Hematopoietic multipotent progenitor cell treated with erythropoietin and hydrocortisone succinate and interleukin-3 and kit ligand, for 8 days (in vitro differentiated cells): ENCODE measurements at regions not wholly inside any gene's neighbourhood (a gene's known extent, or its start where the extent isn't known, plus 50 kb on each side); places are given as distances from the start of the nearest gene placed in this dataset.
"Not testable (repeated sequence)": the region's sequence is repeated elsewhere in the genome, so short reads cannot be mapped to it uniquely, and the experiment has no call there.

Experiments used
- DNase-seq: peaks from one replicate; pipeline ENCODE4 v3.0.0-alpha.2; 2015

DNA sequence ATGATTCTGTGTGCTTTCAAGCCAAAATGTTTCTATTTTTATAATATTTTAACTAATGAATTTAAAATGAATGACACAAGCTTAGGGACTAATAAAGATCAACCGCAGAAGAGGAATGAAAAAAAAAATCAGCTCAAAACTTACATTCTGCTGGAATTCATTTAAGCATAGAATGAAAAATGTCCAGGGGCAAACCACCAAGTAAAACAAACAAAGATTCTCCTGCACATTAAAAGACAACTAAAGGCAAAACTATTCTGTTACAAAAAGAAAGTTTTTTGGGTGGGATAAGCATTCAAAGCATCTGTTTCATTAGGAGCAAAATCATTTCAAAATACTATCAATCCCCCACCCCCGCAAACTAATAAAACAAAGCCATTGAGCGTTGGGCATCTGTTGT, 99.3 kb upstream of the SOX11 start:
- DNase-seq: no peak

GRCh38 chr2:5594249-5594695, 97.9 kb upstream of the SOX11 start:
- DNase-seq: no peak

- no peak for DNase-seq
Measured at GRCh38 chr2:5596868-5597267, 95.3 kb upstream of the SOX11 start.

DNA sequence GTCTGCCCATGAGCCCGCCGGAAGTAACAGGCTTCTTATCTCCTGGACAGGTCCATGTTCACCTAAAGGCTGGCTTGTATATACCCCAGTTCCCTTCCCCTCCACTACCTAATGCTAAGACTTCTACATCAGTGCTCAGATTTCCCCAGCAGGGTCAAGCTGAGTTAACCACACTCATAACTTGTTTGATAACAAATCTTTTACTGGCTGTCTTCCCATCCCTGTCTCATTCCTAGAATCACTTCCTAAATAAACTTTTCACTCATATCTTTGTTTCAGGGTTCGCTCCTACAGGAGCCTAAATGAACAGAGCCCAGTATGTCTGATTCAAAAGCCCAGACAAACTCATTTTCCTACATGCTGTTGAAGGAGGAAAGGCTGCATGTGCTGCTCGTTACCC, 94.0 kb upstream of the SOX11 start:
- DNase-seq: no peak

DNA sequence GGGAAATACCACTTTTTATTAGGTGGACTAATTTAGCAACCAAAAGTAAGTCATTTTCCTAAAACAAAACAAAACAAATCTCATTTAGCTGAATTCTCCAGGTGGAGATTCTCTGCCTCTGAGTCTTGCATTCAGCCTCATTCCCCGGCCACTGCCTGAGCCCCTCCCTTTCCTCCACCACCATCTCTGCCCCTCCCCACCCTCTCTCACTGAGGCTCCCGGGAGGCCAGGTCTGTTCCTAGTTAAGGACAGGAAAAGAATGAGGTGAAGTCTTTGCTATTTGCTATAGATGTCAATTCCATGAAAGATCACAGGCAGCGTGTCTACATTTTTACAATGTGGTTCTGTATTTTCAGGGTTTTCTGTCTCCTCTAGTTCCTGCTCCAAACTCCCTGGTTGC, 83.0 kb upstream of the SOX11 start:
- DNase-seq: no peak

GRCh38 chr2:5612666-5613065, 79.5 kb upstream of the SOX11 start:
- DNase-seq: no peak

DNA sequence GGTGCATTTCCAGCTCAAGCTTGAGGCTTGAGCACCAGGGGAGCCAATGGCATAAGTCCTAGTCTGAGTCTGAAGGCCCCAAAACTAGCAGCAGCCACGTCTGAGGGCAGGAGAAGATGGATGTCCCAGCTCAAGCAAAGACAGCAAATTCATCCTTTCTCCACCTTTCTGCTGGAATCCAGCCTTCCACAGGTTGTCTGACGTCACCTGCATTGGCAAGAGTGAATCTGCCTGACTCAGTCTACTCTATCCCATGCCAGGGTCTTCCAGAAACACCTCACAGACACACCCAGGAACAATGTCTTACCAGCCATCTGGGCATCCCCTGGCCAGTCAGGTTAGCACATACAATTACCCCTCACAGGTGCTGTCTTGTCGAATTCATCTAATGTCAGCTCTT, 76.2 kb upstream of the SOX11 start:
- DNase-seq: no peak

- DNase-seq: no peak
Measured at GRCh38 chr2:5617358-5617757, 74.8 kb upstream of the SOX11 start.

DNA sequence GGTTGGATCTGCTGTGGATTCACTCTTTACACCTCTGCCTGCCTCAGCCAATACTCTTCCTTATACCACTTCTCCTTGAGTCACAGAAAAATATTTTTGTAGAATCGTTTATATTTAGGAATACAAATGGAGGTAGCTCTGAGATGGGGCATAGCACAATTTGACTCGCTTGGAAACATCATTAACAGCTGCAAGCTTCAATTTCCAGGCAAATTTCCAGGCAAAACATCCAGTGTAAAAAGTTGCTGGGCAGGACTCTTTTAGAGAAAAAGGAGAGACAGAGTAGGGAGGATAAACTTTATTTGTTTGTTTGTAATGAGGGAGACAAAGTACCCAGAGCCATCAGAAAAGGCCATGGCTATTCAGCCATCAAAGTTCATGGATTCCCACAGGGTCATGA, 74.4 kb upstream of the SOX11 start:
- no peak for DNase-seq

DNA sequence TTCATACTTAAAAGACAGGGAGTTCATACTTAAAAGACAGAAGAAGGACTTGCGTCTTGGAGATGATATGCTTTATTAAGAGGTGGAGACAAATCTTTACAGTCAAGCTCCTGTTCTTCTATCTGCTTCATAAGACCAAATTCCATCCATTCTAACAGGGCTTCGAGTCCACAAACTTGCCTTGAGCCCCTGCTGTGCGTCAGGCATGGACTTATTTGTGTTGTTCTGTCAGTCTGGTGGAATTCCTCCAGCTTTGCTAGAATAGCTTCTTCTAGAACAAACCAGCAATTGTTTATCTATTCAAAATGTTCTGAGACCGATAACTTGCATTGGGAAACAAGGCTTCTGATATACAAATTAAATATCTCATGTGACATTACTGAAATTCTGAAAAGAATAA, 73.9 kb upstream of the SOX11 start:
- no peak for DNase-seq

DNA sequence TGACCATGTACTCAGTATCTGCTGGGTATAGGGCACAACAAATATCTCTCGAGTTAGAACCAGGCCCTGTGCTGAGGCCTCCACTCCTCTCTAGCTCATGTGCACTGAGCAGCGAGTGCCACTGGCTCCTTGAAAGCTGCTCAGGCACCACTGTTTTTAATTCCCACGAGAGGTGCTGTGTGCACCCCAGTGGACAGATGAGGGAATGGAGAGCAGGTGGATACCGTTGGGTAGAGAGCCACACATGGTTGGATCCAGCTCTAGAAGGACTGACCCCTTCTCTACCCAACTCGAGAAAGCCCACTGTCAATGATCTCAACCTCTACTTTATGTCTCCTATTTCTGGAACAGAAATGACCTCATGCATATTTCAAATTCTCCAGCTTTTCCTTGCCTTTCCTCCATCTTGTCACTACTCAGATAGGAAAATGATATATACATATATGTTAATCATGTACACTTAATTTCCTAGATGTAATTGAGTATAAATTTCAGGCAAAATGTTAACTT, 66.6 kb upstream of the SOX11 start:
- DNase-seq: not testable (repeated sequence)

- DNase-seq: not testable (repeated sequence)
Measured at GRCh38 chr2:5628484-5628883, 63.7 kb upstream of the SOX11 start.

- DNase-seq: not testable (repeated sequence)
Measured at GRCh38 chr2:5629510-5629909, 62.7 kb upstream of the SOX11 start.

- not testable (repeated sequence) for DNase-seq
Measured at GRCh38 chr2:5637051-5637450, 55.1 kb upstream of the SOX11 start.
